ENCODE measurements at regions not wholly inside any gene's neighbourhood (a gene's known extent, or its start where the extent isn't known, plus 50 kb on each side); places are given as distances from the start of the nearest gene placed in this dataset.
"Not testable (repeated sequence)": the region's sequence is repeated elsewhere in the genome, so short reads cannot be mapped to it uniquely, and the experiment has no call there.

- Histone ChIP-seq H3K4me1 (ENCODE audit: control insufficient read depth in 5 of 5, insufficient read depth in 5 of 5, low read length in 5 of 5) (no peaks in the 10 kb centered on the region), H3K27me3 (ENCODE audit: control insufficient read depth in 3 of 3, insufficient read depth in 3 of 3, low read length in 2 of 3) (peaks cover 0 to 9% (median 2%) of the 10 kb centered on the region in 3 donors), H3K4me3 (no peak overlapping the region), H3K9me3 (ENCODE audit: control insufficient read depth in 4 of 4, insufficient read depth in 3 of 4, low read length in 3 of 4) (no peaks in the 10 kb centered on the region), H3K36me3 (ENCODE audit: control insufficient read depth in 4 of 4, insufficient read depth in 4 of 4, low read length in 4 of 4) (no peaks in the 10 kb centered on the region), H3K27ac (ENCODE audit: low read depth in 1 of 2, low read length in 1 of 2) (no peak overlapping the region), H3K9ac (ENCODE audit: insufficient read depth in 1 of 2, low read length in 2 of 2) (no peak overlapping the region)
- ATAC-seq (ENCODE audit: insufficient read depth, low FRiP score) (no peak), DNase-seq (peak; percentile 18 to 44 (median 31))
- TF ChIP-seq, protein P1, sequence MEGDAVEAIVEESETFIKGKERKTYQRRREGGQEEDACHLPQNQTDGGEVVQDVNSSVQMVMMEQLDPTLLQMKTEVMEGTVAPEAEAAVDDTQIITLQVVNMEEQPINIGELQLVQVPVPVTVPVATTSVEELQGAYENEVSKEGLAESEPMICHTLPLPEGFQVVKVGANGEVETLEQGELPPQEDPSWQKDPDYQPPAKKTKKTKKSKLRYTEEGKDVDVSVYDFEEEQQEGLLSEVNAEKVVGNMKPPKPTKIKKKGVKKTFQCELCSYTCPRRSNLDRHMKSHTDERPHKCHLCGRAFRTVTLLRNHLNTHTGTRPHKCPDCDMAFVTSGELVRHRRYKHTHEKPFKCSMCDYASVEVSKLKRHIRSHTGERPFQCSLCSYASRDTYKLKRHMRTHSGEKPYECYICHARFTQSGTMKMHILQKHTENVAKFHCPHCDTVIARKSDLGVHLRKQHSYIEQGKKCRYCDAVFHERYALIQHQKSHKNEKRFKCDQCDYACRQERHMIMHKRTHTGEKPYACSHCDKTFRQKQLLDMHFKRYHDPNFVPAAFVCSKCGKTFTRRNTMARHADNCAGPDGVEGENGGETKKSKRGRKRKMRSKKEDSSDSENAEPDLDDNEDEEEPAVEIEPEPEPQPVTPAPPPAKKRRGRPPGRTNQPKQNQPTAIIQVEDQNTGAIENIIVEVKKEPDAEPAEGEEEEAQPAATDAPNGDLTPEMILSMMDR (IDR thresholded peaks at IDR 0.05; ENCODE audit: control extremely low read depth, extremely low read depth): peak; percentile 10
- 0 to 4% methylated on average over 5 of the region's 5 CpGs for WGBS, 2 donors
Observed at GRCh38 chrX:140141444-140142029, 176.2 kb upstream of the CXorf66 start.

DNA sequence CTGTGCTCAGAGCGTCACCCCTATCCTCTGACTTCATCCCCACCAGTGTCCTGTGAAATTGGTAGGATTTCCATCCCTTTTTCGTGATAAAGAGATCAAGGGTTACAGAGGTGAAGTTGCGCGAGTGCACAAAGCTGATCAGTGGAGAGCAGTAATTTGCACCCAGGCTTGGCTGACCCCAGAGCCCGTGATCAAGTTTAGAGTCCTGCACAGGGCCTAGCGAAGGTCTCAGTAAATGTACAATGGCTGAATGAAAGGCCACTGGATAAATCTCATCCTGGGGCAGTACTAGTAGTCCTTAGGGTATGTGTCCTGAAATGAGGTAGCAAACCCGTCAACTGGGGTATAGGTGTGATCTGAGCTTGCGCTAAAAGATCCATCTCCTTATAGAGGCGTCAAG is 173.2 kb upstream of the CXorf66 start:
- H3K4me3 ChIP-seq; H3K27ac ChIP-seq (ENCODE audit: low read depth in 1 of 2, low read length in 1 of 2); H3K9ac ChIP-seq (ENCODE audit: insufficient read depth in 1 of 2, low read length in 2 of 2); H3K27me3 ChIP-seq (ENCODE audit: control insufficient read depth in 3 of 3, insufficient read depth in 3 of 3, low read length in 2 of 3); ATAC-seq (ENCODE audit: insufficient read depth, low FRiP score); H3K4me1 ChIP-seq (ENCODE audit: control insufficient read depth in 5 of 5, insufficient read depth in 5 of 5, low read length in 5 of 5); H3K9me3 ChIP-seq (ENCODE audit: control insufficient read depth in 4 of 4, insufficient read depth in 3 of 4, low read length in 3 of 4); DNase-seq; H3K36me3 ChIP-seq (ENCODE audit: control insufficient read depth in 4 of 4, insufficient read depth in 4 of 4, low read length in 4 of 4): not testable (repeated sequence)
- 88 to 92% methylated on average over 9 of the region's 9 CpGs for WGBS, 2 donors

GRCh38 chrX:140138065-140138464 is 172.7 kb upstream of the CXorf66 start:
- not testable (repeated sequence) for H3K9ac ChIP-seq (ENCODE audit: insufficient read depth in 1 of 2, low read length in 2 of 2); H3K27ac ChIP-seq (ENCODE audit: low read depth in 1 of 2, low read length in 1 of 2); H3K9me3 ChIP-seq (ENCODE audit: control insufficient read depth in 4 of 4, insufficient read depth in 3 of 4, low read length in 3 of 4); H3K36me3 ChIP-seq (ENCODE audit: control insufficient read depth in 4 of 4, insufficient read depth in 4 of 4, low read length in 4 of 4); H3K4me3 ChIP-seq; H3K27me3 ChIP-seq (ENCODE audit: control insufficient read depth in 3 of 3, insufficient read depth in 3 of 3, low read length in 2 of 3); H3K4me1 ChIP-seq (ENCODE audit: control insufficient read depth in 5 of 5, insufficient read depth in 5 of 5, low read length in 5 of 5); DNase-seq
- WGBS, 2 donors: 60 to 79% methylated on average over 1 of the region's 3 CpGs
- ATAC-seq (ENCODE audit: insufficient read depth, low FRiP score): peak; percentile 32

DNA sequence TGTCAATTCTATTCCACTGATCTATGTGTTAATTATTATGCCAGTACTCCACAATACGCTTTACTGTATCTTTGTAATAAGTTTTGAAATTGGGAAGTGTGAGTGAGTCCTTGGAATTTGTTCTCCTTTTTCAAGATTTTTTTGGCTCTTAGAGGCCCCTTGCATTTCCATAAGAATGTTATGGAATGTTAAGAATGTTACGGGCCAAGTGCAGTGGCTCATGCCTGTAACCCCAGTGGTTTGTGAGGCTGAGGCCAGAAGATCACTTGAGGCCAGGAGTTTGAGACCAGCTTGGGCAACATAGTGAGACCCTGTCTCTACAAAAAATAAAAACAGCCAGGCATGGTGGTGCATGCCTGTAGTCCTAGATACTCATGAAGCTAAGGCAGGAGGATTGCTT is 167.6 kb upstream of the CXorf66 start:
- Histone ChIP-seq H3K9ac (ENCODE audit: insufficient read depth in 1 of 2, low read length in 2 of 2) (no peak overlapping the region), H3K9me3 (ENCODE audit: control insufficient read depth in 4 of 4, insufficient read depth in 3 of 4, low read length in 3 of 4) (no peaks in the 10 kb centered on the region), H3K27ac (ENCODE audit: low read depth in 1 of 2, low read length in 1 of 2) (no peak overlapping the region), H3K4me1 (ENCODE audit: control insufficient read depth in 5 of 5, insufficient read depth in 5 of 5, low read length in 5 of 5) (no peaks in the 10 kb centered on the region), H3K4me3 (no peak overlapping the region), H3K27me3 (ENCODE audit: control insufficient read depth in 3 of 3, insufficient read depth in 3 of 3, low read length in 2 of 3) (peaks cover 0 to 2% (median 0%) of the 10 kb centered on the region in 3 donors), H3K36me3 (ENCODE audit: control insufficient read depth in 4 of 4, insufficient read depth in 4 of 4, low read length in 4 of 4) (no peaks in the 10 kb centered on the region)
- TF ChIP-seq, protein P1 (IDR thresholded peaks at IDR 0.05; ENCODE audit: control extremely low read depth, extremely low read depth): no peak
- DNase-seq (no peak), ATAC-seq (ENCODE audit: insufficient read depth, low FRiP score) (no peak)
- 66 to 76% methylated on average over 2 of the region's 2 CpGs for WGBS, 2 donors
